IPS DF 6.9 (cell line): ENCODE measurements at regions not wholly inside any gene's neighbourhood (a gene's known extent, or its start where the extent isn't known, plus 50 kb on each side); places are given as distances from the start of the nearest gene placed in this dataset.

Experiments
- DNase-seq: peaks from one replicate; pipeline ENCODE4 v3.0.0-alpha.2; 2013; ENCODE audit warnings: low read depth, low spot score
- H3K27ac ChIP-seq: one replicate; pipeline ENCODE4 v1.5.1; 2013; ENCODE audit warnings: low read length, control low read depth
- H3K27me3 ChIP-seq: 2 replicates; pipeline ENCODE4 v1.6.1; 2013; ENCODE audit warnings: mild to moderate bottlenecking, low read length; ENCODE audit not compliant: control insufficient read depth, insufficient read depth
- H3K36me3 ChIP-seq: 2 replicates; pipeline ENCODE4 v1.6.1; 2013; ENCODE audit warnings: low read length; ENCODE audit not compliant: control insufficient read depth, insufficient read depth
- H3K4me1 ChIP-seq: 2 replicates; pipeline ENCODE4 v1.6.1; 2013; ENCODE audit warnings: low read length; ENCODE audit not compliant: control insufficient read depth, insufficient read depth
- H3K4me3 ChIP-seq: 2 replicates; pipeline ENCODE4 v1.5.1; 2013; ENCODE audit warnings: mild to moderate bottlenecking, low read length
- H3K9me3 ChIP-seq: 2 replicates; pipeline ENCODE4 v1.6.1; 2013; ENCODE audit warnings: low read length, inconsistent platforms; ENCODE audit not compliant: control insufficient read depth, insufficient read depth
- WGBS: extraction: QIAGEN DNeasy Blood & Tissue Kit; methylation state at CpG from one replicate; pipeline ENCODE4 v1.1.7; 2013; ENCODE audit warnings: mixed read lengths, missing lambda C conversion rate; ENCODE audit not compliant: insufficient read length, insufficient coverage; 5-methylcytosine and 5-hydroxymethylcytosine counted together

DNA sequence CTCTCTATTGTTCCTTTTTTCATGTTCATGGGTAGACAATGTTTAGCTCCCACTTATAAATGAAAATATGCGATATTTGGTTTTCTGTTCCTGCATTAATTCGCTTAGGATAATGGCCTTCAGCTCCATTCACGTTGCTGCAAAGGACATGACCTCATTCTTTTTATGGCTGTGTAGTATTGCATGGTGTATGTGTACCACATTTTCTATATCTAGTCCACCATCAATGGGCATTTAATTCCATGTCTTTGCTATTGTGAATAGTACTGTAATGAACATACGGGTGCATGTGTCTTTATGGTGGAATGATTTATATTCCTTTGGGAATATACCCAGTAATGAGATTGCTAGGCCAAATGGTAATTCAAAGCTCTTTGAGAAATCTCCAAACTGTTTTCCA is 392.0 kb downstream of the EFNA5 start:
- H3K4me3 ChIP-seq: no peak overlapping the region

DNA sequence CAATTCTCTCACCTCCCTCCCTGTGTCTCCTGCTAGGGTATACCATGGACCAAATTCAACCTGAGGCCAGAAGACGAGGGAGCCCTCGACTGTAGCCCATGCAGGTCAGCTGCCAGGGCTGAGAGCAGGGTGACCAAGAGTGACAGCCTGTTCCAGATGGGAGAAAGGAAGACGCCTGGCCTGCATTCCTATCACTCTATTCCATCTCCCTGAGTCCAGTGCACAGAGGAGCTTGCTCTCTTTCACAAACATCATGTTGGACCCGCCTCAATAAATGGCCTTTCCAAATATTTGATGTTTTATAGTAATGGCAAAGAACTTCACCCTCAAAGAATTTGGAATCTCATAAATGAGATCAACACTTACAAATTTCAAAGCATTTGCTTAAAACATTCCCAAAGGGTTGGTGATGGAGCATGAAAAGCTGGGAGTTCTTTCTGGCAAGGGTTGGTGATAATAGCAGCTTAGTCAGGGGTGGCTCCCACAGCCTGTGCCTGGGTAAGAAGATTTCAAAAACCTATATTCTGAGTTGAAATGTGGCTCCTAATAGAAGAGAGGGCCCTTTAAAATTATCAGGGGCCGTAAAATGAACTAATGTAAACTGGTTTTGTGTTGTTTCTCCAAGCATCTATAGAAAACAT is 393.1 kb downstream of the EFNA5 start:
- H3K4me3 ChIP-seq: no peak overlapping the region
- H3K9me3 ChIP-seq: no peaks in the 10 kb centered on the region
- DNase-seq: no peak
- H3K27ac ChIP-seq: no peak overlapping the region
- H3K27me3 ChIP-seq: no peaks in the 10 kb centered on the region
- WGBS: no CpG with 5 or more reads among the region's 5 CpGs
- no peaks in the 10 kb centered on the region for H3K36me3 ChIP-seq
- peaks cover 1% of the 10 kb centered on the region; the same call in 1 of the 2 replicates for H3K4me1 ChIP-seq

More for the DNA sequence above, 392.0 kb downstream of the EFNA5 start:
- WGBS: no CpG with 5 or more reads among the region's 4 CpGs
- Histone ChIP-seq H3K27me3 (no peaks in the 10 kb centered on the region), H3K36me3 (no peaks in the 10 kb centered on the region), H3K27ac (no peak overlapping the region), H3K9me3 (no peaks in the 10 kb centered on the region), H3K4me1 (peaks cover 1% of the 10 kb centered on the region; the same call in 1 of the 2 replicates)
- no peak for DNase-seq

- H3K27me3 ChIP-seq: no peaks in the 10 kb centered on the region
- H3K36me3 ChIP-seq: no peaks in the 10 kb centered on the region
- no peak for DNase-seq
- H3K4me3 ChIP-seq: no peak overlapping the region
- WGBS: no CpG with 5 or more reads among the region's 1 CpG
- H3K27ac ChIP-seq: no peak overlapping the region
- H3K4me1 ChIP-seq: peaks cover 1% of the 10 kb centered on the region; the same call in 1 of the 2 replicates
- no peaks in the 10 kb centered on the region for H3K9me3 ChIP-seq
Measured at GRCh38 chr5:107275333-107275732, 395.4 kb downstream of the EFNA5 start.

- Histone ChIP-seq H3K9me3 (no peaks in the 10 kb centered on the region), H3K4me1 (peaks cover 1% of the 10 kb centered on the region; the same call in 1 of the 2 replicates), H3K4me3 (no peak overlapping the region), H3K27me3 (no peaks in the 10 kb centered on the region), H3K27ac (no peak overlapping the region), H3K36me3 (no peaks in the 10 kb centered on the region)
- DNase-seq: no peak
- WGBS: no CpG with 5 or more reads among the region's 1 CpG
Measured at GRCh38 chr5:107274571-107274970, 396.2 kb downstream of the EFNA5 start.

GRCh38 chr5:107272954-107273353 is 397.8 kb downstream of the EFNA5 start:
- Histone ChIP-seq H3K36me3 (no peaks in the 10 kb centered on the region), H3K27ac (no peak overlapping the region), H3K9me3 (no peaks in the 10 kb centered on the region), H3K27me3 (no peaks in the 10 kb centered on the region), H3K4me3 (no peak overlapping the region), H3K4me1 (peaks cover 1% of the 10 kb centered on the region; the same call in 1 of the 2 replicates)
- WGBS: no CpG with 5 or more reads among the region's 4 CpGs
- DNase-seq: no peak

DNA sequence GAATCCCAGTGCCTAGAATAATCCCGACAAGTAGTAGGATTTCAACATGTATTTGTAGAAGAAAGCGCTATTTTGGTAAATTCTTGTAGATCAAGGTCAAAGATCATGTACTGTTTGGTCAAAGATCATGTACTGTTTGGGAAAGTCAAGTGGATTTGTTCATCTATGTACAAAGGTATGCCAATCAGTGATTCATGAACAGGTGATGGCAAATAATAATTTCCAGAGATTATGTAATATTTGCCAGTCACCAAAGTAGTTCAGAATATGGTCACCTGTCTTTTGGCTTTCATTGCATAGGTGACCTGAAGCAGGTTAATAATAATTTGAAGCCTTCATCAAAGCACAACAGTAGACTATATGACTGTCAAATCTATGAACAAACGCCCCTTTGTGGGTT is 398.2 kb downstream of the EFNA5 start:
- Histone ChIP-seq H3K9me3 (no peaks in the 10 kb centered on the region), H3K27ac (no peak overlapping the region)
- no CpG with 5 or more reads among the region's 3 CpGs for WGBS

DNA sequence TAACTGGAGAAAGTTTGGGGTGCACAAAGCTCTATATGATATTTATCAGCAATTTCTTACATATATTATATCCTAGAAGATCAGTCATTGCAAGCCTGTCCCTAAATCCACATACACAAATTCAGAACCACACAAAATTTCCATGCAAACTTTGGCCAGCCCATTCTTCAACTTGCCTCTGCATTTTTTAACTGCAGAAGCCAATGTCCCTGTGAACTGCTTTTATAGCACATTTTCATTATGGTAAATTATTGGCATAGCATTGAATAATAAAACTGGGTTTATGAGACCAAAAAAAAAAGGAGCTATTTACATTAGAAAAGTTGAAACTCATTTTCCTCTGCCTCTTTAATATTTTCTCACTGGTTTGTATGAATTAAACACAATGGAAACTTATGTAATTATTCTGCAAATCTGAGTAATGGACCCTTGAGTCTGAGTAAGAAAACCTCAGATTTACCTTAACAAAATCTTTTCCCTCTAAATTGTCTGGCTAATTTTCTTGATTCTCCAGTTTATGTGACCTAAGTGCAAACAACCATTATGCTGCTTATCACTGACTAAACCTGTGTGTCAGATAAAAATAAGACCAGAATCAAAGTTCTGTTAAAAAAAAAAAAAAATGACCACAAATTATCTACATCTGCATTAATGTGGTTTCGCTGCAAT is 398.9 kb downstream of the EFNA5 start:
- H3K27ac ChIP-seq: no peak overlapping the region
- H3K27me3 ChIP-seq: no peaks in the 10 kb centered on the region
- no peak for DNase-seq
- H3K9me3 ChIP-seq: no peaks in the 10 kb centered on the region
- H3K4me3 ChIP-seq: no peak overlapping the region
- no peaks in the 10 kb centered on the region for H3K36me3 ChIP-seq
- no CpG with 5 or more reads among the region's 1 CpG for WGBS
- H3K4me1 ChIP-seq: peaks cover 1% of the 10 kb centered on the region; the same call in 1 of the 2 replicates

More for the DNA sequence above, 398.2 kb downstream of the EFNA5 start:
- no peaks in the 10 kb centered on the region for H3K36me3 ChIP-seq
- peaks cover 1% of the 10 kb centered on the region; the same call in 1 of the 2 replicates for H3K4me1 ChIP-seq
- no peak for DNase-seq
- H3K27me3 ChIP-seq: no peaks in the 10 kb centered on the region
- no peak overlapping the region for H3K4me3 ChIP-seq

DNA sequence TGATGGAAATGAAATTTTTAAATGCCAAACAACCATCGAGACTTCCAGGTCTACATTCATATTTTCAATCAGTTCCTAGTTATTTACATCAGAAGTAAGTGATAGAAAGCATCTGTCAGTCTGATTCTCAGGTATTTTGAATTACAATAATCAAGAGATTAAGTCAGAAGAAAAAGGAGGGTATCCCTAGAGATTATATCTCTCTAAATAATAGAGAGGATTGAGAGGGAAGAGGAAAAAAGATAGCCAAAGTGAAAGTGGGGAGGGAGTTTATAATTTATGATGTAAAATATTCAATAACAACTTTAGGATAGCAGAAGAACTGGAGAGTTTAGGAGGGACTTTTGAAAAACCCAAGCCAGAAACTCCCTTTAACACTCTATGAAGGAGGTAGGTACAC is 400.2 kb downstream of the EFNA5 start:
- Histone ChIP-seq H3K4me3 (no peak overlapping the region), H3K27me3 (no peaks in the 10 kb centered on the region), H3K36me3 (no peaks in the 10 kb centered on the region), H3K27ac (no peak overlapping the region), H3K9me3 (no peaks in the 10 kb centered on the region), H3K4me1 (peaks cover 1% of the 10 kb centered on the region; the same call in 1 of the 2 replicates)
- no peak for DNase-seq
- WGBS: no CpG with 5 or more reads among the region's 1 CpG

DNA sequence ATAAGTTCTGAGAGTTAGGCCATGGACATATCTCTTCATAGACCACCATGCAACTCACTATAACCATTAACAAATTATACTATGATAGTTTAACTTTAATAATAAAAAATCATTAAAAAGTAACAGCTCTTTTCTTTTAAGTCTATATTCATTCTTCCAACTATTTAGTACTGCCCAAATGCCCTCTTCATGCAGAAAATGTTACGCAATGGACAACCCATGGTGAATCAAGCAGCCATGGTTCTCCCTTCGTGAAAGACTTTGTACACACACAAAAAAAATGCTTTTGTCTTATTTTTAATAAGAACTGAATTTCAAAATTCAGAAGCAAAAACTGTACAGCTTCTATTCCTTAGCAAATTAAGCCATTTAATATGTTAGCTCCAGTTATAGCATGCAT is 401.1 kb downstream of the EFNA5 start:
- Histone ChIP-seq H3K9me3 (no peaks in the 10 kb centered on the region), H3K27ac (no peak overlapping the region), H3K4me3 (no peak overlapping the region), H3K4me1 (peaks cover 1% of the 10 kb centered on the region; the same call in 1 of the 2 replicates), H3K27me3 (no peaks in the 10 kb centered on the region), H3K36me3 (no peaks in the 10 kb centered on the region)
- no CpG with 5 or more reads among the region's 2 CpGs for WGBS
- DNase-seq: no peak

DNA sequence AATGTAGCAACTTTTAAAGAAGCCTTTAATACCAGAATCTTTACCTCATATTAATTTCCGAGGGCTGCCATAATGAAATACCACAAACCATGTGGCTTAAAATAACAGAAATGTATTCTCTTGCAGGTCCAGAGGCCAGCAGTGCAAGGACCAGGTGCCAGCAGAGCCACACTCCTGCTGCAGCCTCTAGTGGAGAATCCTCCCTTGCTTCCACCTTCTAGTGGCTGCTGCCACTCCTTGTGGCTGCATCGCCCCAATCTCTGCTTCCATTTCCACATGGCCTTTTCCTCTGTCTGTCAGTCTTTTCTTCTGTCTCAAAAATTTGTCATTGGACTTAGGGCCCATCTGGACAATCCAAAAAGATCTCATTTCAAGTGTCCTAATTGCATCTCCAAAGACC is 401.5 kb downstream of the EFNA5 start:
- no peak overlapping the region; the same call in 1 of the 2 replicates for H3K4me3 ChIP-seq
- H3K27me3 ChIP-seq: no peaks in the 10 kb centered on the region
- no peak for DNase-seq
- H3K4me1 ChIP-seq: no peaks in the 10 kb centered on the region; the same call in 1 of the 2 replicates
- H3K9me3 ChIP-seq: no peaks in the 10 kb centered on the region
- no peaks in the 10 kb centered on the region for H3K36me3 ChIP-seq
- no CpG with 5 or more reads among the region's 2 CpGs for WGBS
- H3K27ac ChIP-seq: no peak overlapping the region
